Calu3 (cell line): ENCODE measurements at regions not wholly inside any gene's neighbourhood (a gene's known extent, or its start where the extent isn't known, plus 50 kb on each side); places are given as distances from the start of the nearest gene placed in this dataset.

ENCODE experiments used
- BruUV-seq: library from RNA; stranded (reverse); fragments of 400-500 nt; replicated peaks from 2 replicates; lab custom pipeline; 2021; lab: Mats Ljungman, UMichigan
- CTCF ChIA-PET: fragments of 300-600 bp; sonication (Branson Sonifier 250); formaldehyde crosslinking; loops from one replicate; lab custom pipeline; 2022; ENCODE audit warnings: antibody characterized with exemption; lab: Charles Lee
- DNase-seq: peaks from one replicate; pipeline ENCODE4 v3.0.0; 2022
- H3K27ac Mint-ChIP-seq: one replicate; pipeline ENCODE4 v1.8.0; 2022; ENCODE audit warnings: mixed read lengths; ENCODE audit not compliant: unreplicated experiment
- H3K27me3 Mint-ChIP-seq: one replicate; pipeline ENCODE4 v1.8.0; 2022; ENCODE audit warnings: mixed read lengths; ENCODE audit not compliant: unreplicated experiment
- H3K36me3 Mint-ChIP-seq: one replicate; pipeline ENCODE4 v1.8.0; 2022; ENCODE audit warnings: mild to moderate bottlenecking, moderate library complexity, mixed read lengths; ENCODE audit not compliant: insufficient read depth, unreplicated experiment
- H3K4me1 Mint-ChIP-seq: one replicate; pipeline ENCODE4 v1.8.0; 2022; ENCODE audit warnings: mild to moderate bottlenecking, low read depth, mixed read lengths; ENCODE audit not compliant: unreplicated experiment
- H3K4me3 Mint-ChIP-seq: one replicate; pipeline ENCODE4 v1.8.0; 2022; ENCODE audit warnings: mild to moderate bottlenecking, low read depth, moderate library complexity, mixed read lengths; ENCODE audit not compliant: unreplicated experiment
- H3K9me3 Mint-ChIP-seq: one replicate; pipeline ENCODE4 v1.8.0; 2022; ENCODE audit warnings: low read depth, mixed read lengths; ENCODE audit not compliant: unreplicated experiment
- CTCF ChIP-seq: fragments of 200-600 bp; IDR thresholded peaks from one replicate; pipeline ENCODE4 v1.8.0; 2022; ENCODE audit warnings: antibody characterized with exemption; ENCODE audit not compliant: unreplicated experiment
- intact Hi-C: fragments of 100-400 bp; cut with micrococcal nuclease; formaldehyde crosslinking; loops from one replicate; pipeline ENCODE4 v1.10.0; 2022; ENCODE audit not compliant: unreplicated experiment

GRCh38 chr14:82533351-82533750, 999.7 kb upstream of the SEL1L start:
- Mint-ChIP-seq H3K4me1 (no peaks in the 10 kb centered on the region), H3K27me3 (no peaks in the 10 kb centered on the region), H3K4me3 (no peak overlapping the region), H3K36me3 (no peaks in the 10 kb centered on the region), H3K9me3 (peaks cover 15% of the 10 kb centered on the region), H3K27ac (no peak overlapping the region)
- CTCF ChIA-PET, result no interaction called here
- intact Hi-C loops, result no loop called here
- BruUV-seq, result no TSS peak
- TF ChIP-seq CTCF, result no peak
- DNase-seq, result no peak

- intact Hi-C loops, result no loop called here
Measured at GRCh38 chr14:82536566-82536965, 1002.9 kb upstream of the SEL1L start.

DNA sequence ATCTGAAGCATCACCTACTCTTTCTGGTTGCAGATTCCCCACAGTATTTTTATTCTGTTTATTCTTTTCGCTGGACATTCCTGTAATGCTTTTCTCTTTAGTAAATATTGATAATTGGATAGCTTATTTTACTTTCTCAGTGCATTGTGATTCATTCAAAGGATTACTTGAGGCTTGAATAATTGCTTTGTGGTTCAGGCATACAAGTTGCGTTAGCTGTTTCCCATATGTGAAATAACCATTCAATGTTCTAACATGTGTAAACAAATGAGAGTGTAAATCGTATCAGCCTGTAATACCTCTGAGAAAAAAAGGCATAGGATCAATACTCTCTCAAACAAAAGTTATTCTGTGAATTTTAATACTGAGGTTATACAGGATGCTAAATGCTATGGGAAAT, 1004.2 kb upstream of the SEL1L start:
- Mint-ChIP-seq H3K27me3 (no peaks in the 10 kb centered on the region), H3K9me3 (peaks cover 8% of the 10 kb centered on the region)
- CTCF ChIA-PET, result no interaction called here

More at GRCh38 chr14:82536566-82536965, 1002.9 kb upstream of the SEL1L start:
- no peak for DNase-seq
- Mint-ChIP-seq H3K4me3 (no peak overlapping the region), H3K9me3 (peaks cover 11% of the 10 kb centered on the region), H3K4me1 (no peaks in the 10 kb centered on the region), H3K27ac (no peak overlapping the region), H3K36me3 (no peaks in the 10 kb centered on the region), H3K27me3 (no peaks in the 10 kb centered on the region)
- TF ChIP-seq CTCF, result no peak
- no TSS peak for BruUV-seq
- CTCF ChIA-PET, result no interaction called here

GRCh38 chr14:82546401-82546800, 1012.7 kb upstream of the SEL1L start:
- Mint-ChIP-seq H3K27me3 (no peaks in the 10 kb centered on the region), H3K4me3 (no peak overlapping the region), H3K4me1 (no peaks in the 10 kb centered on the region), H3K9me3 (peaks cover 8% of the 10 kb centered on the region), H3K36me3 (no peaks in the 10 kb centered on the region), H3K27ac (no peak overlapping the region)
- no peak for TF ChIP-seq CTCF
- BruUV-seq, result no TSS peak
- DNase-seq, result no peak
- intact Hi-C loops, result no loop called here
- CTCF ChIA-PET, result no interaction called here

More for the DNA sequence above, 1004.2 kb upstream of the SEL1L start:
- H3K27ac Mint-ChIP-seq, result no peak overlapping the region
- H3K36me3 Mint-ChIP-seq, result no peaks in the 10 kb centered on the region
- intact Hi-C loops, result no loop called here
- H3K4me1 Mint-ChIP-seq, result no peaks in the 10 kb centered on the region
- no peak for DNase-seq
- no TSS peak for BruUV-seq
- TF ChIP-seq CTCF, result no peak
- H3K4me3 Mint-ChIP-seq, result no peak overlapping the region
